ENCODE measurements at regions not wholly inside any gene's neighbourhood (a gene's known extent, or its start where the extent isn't known, plus 50 kb on each side); places are given as distances from the start of the nearest gene placed in this dataset.

DNA sequence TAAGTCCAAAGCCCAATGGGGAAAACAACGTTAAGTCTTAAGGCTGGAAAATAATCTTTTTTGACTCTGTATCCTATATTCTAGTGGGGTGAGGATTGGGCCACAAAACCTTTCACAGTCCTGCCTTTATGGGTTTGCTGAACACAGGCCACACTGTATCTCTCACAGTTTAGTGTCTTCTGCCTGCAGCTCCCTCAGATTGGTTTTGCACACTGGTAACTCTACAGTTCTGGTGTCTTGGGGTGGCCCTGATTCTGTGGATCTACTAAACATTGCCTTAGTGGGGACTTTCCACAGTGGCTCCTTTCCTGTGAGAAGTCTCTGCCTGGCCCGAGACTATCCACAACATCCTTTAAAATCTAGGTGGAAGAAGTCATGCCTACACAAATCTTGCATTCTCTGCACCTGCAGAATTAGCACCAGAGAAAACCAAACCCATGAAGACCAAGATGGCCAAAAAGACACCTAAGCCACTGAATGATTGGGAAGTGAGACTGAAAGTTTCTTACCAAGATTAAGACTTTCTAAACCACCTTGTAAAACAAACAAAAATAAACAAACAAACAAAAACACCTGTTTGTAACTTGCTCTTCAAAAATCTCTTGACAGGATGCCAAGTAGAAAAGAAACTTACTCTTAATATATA, 150.4 kb upstream of the PCDH10 start (continued):
- TF ChIP-seq, protein P1, sequence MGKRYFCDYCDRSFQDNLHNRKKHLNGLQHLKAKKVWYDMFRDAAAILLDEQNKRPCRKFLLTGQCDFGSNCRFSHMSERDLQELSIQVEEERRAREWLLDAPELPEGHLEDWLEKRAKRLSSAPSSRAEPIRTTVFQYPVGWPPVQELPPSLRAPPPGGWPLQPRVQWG (CRISPR knock-in tag; IDR thresholded peaks at IDR 0.05; ENCODE audit: borderline replicate concordance, low read depth), result no peak

DNA sequence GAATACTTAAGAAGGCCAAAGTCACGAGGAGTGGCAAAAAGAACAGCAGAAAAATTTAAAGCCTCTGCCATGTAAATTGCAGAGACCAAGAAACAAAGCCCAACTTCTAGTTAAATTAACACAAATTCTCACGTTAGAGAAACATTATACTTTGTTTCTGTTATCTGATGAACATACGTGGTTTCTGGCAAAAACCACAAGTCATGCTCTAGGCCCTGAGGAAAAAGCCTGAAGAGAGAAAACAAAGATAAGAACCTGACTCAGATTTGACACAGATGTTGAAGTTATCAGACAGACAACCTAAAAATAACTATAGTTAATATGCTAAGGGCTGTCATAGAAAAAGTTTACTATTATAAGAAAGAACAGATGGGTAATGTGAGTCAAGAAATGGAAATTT, 149.1 kb upstream of the PCDH10 start:
- H3K9ac ChIP-seq (ENCODE audit: insufficient read depth, low read depth, low read length), result no peak overlapping the region
- FAIRE-seq (no peak), ATAC-seq (no peak), DNase-seq (ENCODE audit: low spot score) (no peak)
- H4K20me1 ChIP-seq (ENCODE audit: insufficient read depth, low read length), result no peaks in the 10 kb centered on the region
- no peak overlapping the region for H2AFZ ChIP-seq (ENCODE audit: low read length)
- no TSS peak for BruUV-seq (replicated peaks)
- POLR2A ChIA-PET, result no interaction called here
- in situ Hi-C loops (cut with HindIII; ENCODE audit: extremely low pct_ligation_motif_present, low pct_unique_long_range_greater_than_20kb) (no loop called here), intact Hi-C loops (cut with micrococcal nuclease; ENCODE audit: unreplicated experiment) (no loop called here)
- H3K4me3 ChIP-seq (replicated peaks in 1 of 3; ENCODE audit: insufficient read depth in 1 of 3, low read depth in 2 of 3, low read length in 3 of 3), result no peak overlapping the region
- no peaks in the 10 kb centered on the region for H3K36me3 ChIP-seq (replicated peaks in 1 of 2; ENCODE audit: control insufficient read depth in 1 of 2, insufficient read depth in 2 of 2, low read length in 2 of 2)
- H3K9me3 ChIP-seq (ENCODE audit: low read length), result no peaks in the 10 kb centered on the region
- no peaks in the 10 kb centered on the region for H3K27me3 ChIP-seq (ENCODE audit: control insufficient read depth in 1 of 2, insufficient read depth in 2 of 2, low read length in 2 of 2)
- TF ChIP-seq ZNF563 (CRISPR knock-in tag; IDR thresholded peaks at IDR 0.05), result no peak
- TF ChIP-seq, protein P2, sequence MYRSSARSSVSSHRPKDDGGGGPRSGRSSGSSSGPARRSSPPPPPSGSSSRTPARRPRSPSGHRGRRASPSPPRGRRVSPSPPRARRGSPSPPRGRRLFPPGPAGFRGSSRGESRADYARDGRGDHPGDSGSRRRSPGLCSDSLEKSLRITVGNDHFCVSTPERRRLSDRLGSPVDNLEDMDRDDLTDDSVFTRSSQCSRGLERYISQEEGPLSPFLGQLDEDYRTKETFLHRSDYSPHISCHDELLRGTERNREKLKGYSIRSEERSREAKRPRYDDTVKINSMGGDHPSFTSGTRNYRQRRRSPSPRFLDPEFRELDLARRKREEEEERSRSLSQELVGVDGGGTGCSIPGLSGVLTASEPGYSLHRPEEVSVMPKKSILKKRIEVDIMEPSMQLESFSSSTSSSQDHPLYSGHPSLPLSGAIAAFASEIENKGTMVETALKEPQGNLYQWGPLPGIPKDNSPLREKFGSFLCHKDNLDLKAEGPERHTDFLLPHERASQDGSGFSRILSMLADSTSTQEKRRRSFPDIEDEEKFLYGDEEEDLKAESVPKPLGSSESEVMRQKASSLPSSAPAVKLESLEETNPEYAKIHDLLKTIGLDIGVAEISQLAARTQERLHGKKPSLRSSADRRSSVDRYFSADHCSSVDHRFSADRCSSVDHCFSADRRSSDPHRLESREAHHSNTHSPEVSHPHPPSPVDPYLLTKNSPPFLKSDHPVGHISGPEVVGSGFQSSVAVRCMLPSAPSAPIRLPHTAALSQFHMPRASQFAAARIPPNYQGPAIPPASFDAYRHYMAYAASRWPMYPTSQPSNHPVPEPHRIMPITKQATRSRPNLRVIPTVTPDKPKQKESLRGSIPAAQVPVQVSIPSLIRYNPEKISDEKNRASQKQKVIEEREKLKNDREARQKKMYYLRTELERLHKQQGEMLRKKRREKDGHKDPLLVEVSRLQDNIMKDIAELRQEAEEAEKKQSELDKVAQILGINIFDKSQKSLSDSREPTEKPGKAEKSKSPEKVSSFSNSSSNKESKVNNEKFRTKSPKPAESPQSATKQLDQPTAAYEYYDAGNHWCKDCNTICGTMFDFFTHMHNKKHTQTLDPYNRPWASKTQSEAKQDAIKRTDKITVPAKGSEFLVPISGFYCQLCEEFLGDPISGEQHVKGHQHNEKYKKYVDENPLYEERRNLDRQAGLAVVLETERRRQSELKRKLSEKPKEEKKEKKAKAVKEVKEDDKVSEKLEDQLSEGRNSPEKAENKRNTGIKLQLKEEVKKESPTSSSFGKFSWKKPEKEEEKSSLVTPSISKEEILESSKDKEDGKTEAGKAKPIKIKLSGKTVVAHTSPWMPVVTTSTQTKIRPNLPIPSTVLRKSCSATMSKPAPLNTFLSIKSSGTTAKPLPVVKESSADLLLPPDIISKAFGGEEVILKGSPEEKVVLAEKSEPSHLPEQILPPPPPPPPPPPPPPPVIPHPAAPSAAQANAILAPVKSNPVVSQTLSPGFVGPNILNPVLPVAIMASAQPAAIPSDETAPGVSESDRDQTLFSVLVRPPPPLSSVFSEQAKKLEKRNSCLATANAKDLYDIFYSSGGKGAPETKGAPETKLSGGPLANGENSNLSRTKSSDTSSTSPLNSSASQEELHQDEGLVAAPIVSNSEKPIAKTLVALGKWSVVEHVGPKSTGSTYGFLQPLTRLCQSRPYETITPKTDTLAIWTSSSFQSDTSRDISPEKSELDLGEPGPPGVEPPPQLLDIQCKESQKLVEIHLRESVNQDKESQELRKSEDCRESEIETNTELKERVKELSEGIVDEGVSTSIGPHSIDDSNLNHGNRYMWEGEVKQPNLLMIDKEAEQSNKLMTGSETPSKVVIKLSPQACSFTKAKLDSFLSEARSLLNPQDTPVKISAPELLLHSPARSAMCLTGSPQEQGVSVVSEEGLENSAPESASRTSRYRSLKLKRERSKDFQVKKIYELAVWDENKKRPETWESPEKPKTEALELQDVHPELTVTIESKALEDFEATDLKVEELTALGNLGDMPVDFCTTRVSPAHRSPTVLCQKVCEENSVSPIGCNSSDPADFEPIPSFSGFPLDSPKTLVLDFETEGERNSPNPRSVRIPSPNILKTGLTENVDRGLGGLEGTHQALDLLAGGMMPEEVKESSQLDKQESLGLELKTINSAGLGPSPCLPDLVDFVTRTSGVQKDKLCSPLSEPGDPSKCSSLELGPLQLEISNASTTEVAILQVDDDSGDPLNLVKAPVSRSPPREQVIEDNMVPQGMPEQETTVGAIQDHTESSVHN (CRISPR knock-in tag; IDR thresholded peaks at IDR 0.05), result no peak
- TF ChIP-seq, protein P3, sequence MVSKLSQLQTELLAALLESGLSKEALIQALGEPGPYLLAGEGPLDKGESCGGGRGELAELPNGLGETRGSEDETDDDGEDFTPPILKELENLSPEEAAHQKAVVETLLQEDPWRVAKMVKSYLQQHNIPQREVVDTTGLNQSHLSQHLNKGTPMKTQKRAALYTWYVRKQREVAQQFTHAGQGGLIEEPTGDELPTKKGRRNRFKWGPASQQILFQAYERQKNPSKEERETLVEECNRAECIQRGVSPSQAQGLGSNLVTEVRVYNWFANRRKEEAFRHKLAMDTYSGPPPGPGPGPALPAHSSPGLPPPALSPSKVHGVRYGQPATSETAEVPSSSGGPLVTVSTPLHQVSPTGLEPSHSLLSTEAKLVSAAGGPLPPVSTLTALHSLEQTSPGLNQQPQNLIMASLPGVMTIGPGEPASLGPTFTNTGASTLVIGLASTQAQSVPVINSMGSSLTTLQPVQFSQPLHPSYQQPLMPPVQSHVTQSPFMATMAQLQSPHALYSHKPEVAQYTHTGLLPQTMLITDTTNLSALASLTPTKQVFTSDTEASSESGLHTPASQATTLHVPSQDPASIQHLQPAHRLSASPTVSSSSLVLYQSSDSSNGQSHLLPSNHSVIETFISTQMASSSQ (IDR thresholded peaks at IDR 0.05; ENCODE audit: low read depth), result no peak
- TF ChIP-seq, protein P3 (CRISPR knock-in tag; IDR thresholded peaks at IDR 0.05; ENCODE audit: borderline replicate concordance), result no peak
- CTCF ChIA-PET (ENCODE audit: low intra/inter-chr PET ratio, low total read pairs), result no interaction called here
- WGBS (ENCODE audit: low lambda C conversion rate), result 3% methylated on average over 3 of the region's 3 CpGs
- no peaks in the 10 kb centered on the region for H3K79me2 ChIP-seq (ENCODE audit: insufficient read depth, low read length)
- no peak overlapping the region for H3K4me2 ChIP-seq (ENCODE audit: low read depth, low read length)
- H3K27ac ChIP-seq (ENCODE audit: extremely low read length, insufficient read depth, low read length), result no peak overlapping the region
- H3K4me1 ChIP-seq (ENCODE audit: insufficient read depth, low read length), result no peaks in the 10 kb centered on the region

Data from HepG2 (cell line).